Umbilical cord (tissue), 1 donor: ENCODE measurements at regions not wholly inside any gene's neighbourhood (a gene's known extent, or its start where the extent isn't known, plus 50 kb on each side); places are given as distances from the start of the nearest gene placed in this dataset.
A peak's percentile ranks its signal among the peaks of the same experiment; 100 is the strongest.
"Not testable (repeated sequence)": the region's sequence is repeated elsewhere in the genome, so short reads cannot be mapped to it uniquely, and the experiment has no call there.

ENCODE experiments used
- DNase-seq: peaks from one replicate; pipeline ENCODE4 v3.0.0-alpha.2; 2015; ENCODE audit warnings: low spot score

DNA sequence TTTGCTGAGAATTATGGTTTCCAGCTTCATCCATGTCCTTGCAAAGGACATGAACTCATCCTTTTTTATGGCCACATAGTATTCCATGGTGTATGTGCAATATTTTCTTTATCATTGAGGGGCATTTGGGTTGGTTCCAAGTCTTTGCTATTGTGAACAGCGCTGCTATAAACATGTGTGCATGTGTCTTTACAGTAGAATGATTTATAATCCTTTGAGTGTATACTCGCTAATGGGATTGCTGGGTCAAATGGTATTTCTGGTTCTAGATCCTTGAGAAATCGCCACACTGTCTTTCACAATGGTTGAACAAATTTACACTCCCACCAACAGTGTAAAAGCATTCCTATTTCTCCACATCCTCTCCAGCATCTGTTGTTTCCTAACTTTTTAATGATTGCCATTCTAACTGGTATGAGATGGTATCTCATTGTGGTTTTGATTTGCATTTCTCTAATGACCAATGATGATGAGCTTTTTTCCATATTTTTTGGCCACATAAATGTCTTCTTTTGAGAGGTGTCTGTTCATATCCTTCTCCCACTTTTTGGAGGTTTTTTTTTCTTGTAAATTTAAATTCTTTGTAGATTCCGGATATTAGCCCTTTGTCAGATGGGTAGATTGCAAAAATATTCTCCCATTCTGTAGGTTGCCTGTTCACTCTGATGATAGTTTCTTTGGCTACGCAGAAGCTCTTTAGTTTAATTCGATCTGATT, 180.1 kb downstream of the PLPPR4 start:
- not testable (repeated sequence) for DNase-seq

GRCh38 chr1:99445071-99445470, 180.8 kb downstream of the PLPPR4 start:
- no peak for DNase-seq

DNA sequence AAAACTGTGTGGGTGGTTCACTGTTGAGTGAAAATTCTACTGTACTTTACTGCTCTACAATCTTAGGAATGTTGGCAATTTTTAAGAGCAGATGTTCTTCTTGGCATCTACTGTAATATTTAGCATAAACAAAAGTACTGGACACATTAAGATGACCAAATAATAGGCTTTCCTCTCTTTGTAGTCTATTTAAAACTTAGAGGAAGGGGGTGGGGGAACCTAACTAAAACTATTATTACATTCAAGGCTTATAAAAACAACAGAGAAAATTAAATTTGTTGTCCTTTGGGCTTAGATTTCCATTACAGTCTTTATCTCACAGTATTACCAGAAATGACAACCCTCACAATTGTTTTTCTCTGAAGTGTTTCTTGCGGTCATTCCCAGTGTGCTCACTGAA, 181.2 kb downstream of the PLPPR4 start:
- peak; percentile 52 for DNase-seq

GRCh38 chr1:99447721-99448120, 183.4 kb downstream of the PLPPR4 start:
- DNase-seq, result no peak

DNA sequence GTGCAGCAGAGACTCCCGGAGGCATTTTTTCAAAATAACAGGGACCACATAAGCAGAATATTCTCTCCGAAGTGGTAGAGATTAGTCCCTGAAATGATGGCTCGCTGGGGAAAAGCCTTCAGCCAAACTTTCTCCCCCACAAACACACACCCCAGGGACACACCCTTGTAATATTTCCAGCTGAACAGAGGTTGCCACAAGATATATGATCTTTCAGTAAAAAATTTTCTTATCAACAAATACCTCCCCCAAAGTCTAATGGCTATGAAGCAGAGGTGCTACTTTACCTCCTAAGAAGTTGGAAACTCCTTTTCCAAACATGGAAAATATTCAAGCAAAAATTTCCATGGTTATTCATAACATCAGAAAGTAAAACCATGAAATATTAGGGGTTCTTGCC, 190.2 kb upstream of the PALMD start:
- DNase-seq, result no peak

GRCh38 chr1:99456536-99456935, 189.4 kb upstream of the PALMD start:
- no peak for DNase-seq

GRCh38 chr1:99457381-99458165, 188.3 kb upstream of the PALMD start:
- DNase-seq, result peak; percentile 36

DNA sequence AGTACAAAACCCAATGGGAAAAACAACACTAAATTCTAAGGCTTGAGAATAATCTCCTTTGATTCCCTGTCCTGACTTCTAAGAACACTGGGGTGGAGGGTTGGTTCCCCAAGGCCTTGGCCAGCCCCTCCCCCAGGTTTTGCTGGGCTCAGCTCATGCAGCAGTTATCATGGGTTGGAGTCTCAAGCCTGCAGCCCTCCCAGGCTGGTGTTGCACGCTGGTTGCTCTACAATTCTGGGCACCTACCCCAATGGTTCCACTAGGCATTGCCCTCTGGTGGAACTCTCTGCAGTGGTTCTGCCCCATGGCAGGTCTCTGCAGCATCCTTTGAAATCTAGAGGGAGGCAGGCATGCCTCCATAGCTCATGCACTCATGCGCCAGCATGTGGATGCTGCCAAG, 184.4 kb upstream of the PALMD start:
- no peak for DNase-seq

GRCh38 chr1:99464738-99465137, 181.2 kb upstream of the PALMD start:
- no peak for DNase-seq

GRCh38 chr1:99465176-99465900, 180.6 kb upstream of the PALMD start:
- DNase-seq, result peak; percentile 76

DNA sequence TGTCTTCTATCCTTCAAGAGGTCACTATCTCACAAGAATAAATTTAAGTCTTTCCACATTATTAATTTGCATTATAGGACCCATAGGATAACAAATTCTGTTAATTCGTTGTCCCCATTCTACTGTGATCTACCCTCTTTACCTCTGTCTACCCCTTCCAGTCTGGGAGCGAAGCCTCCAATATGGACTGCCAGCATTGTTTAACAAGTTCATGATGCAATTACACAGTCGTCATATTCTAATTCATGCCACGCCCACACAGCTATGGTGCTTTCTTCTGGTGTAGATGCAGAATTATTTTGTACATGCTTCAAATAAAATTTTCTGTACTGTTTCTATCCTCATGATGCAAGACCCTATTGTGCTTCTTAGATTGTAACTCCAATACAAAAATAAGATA, 178.3 kb upstream of the PALMD start:
- no peak for DNase-seq

- DNase-seq, result peak; percentile 60
Observed at GRCh38 chr1:99469550-99469971, 176.4 kb upstream of the PALMD start.

GRCh38 chr1:99472893-99473292, 173.0 kb upstream of the PALMD start:
- no peak for DNase-seq

- DNase-seq, result peak; percentile 26
Observed at GRCh38 chr1:99474350-99474893, 171.5 kb upstream of the PALMD start.

GRCh38 chr1:99476058-99476457, 169.9 kb upstream of the PALMD start:
- no peak for DNase-seq

- DNase-seq, result peak; percentile 78
Observed at GRCh38 chr1:99481391-99481996, 164.4 kb upstream of the PALMD start.

- no peak for DNase-seq
Observed at GRCh38 chr1:99482286-99482685, 163.6 kb upstream of the PALMD start.

DNA sequence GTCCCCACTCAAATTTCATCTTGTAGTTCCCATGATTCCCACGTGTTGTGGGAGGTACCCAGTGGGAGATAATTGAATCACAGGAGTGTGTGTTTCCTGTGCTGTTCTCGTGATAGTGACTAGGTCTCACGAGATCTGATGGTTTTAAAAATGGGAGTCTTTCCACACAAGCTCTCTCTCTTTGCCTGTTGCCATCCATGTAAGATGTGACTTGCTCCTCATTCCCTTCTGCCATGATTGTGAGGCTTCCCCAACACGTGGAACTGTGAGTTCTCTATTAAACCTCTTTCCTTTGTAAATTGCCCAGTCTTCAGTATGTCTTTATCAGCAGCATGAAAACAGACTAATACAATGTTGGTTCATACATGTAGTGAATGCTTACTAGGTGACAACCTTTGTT, 163.2 kb upstream of the PALMD start:
- DNase-seq, result no peak

DNA sequence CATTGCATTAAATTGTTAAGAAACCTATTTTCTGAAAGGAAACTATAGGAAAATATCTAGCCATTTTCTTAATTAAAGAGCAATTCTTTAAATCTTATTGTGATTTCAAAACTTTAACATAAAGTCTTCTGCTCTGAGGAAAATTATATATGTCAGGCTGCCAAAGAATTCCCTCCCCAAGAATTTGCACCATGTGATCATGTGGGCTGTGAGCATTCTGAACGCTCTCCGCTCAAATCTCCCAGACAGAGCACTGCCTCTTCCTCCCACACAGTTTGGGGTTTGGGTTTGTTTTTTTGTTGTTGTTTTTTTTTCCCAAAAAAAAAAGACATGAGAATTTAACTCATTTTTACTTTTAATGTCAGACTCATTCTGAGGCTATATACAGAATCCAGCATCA, 155.9 kb upstream of the PALMD start:
- DNase-seq, result no peak

- no peak for DNase-seq
Observed at GRCh38 chr1:99496067-99496466, 149.8 kb upstream of the PALMD start.

DNA sequence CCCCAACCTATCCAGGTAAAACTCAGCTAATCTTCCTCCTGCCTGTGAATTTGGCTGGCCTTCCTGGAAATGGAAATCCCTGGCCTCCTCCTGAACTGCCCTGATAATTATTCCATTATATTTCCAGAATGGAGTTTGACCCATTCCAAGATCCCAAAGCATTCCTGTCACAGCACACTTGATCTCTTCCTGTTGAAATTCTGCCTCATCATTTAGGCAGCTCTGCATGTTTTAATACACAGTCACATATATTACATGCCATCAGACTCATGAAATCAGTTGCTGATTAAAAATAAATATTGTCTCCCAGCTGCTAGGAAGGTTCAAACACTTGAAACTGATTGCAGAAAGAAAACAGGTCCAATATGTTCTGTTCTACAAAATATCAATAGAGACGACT, 148.2 kb upstream of the PALMD start:
- no peak for DNase-seq

DNA sequence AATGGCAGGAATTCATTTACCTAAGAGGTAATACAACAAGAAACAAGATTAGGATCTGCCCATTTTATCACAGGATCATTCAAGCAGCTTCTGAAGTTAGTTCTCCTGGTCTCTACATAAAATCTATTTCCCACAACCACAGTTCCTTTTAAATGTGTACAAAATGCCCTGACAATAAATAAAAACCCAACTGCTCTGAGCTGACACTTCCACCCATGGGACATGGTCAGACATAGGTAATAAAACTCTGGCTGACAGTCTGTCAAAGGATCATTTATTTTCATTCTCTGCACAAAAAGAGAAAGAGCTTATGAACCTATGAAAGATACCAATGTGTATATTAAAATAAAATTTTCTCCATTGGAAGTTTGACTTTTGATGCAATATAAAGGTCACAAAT, 145.4 kb upstream of the PALMD start:
- no peak for DNase-seq
